ENCODE measurements at regions not wholly inside any gene's neighbourhood (a gene's known extent, or its start where the extent isn't known, plus 50 kb on each side); places are given as distances from the start of the nearest gene placed in this dataset.

GRCh38 chr9:126071076-126071750 lies 255.4 kb upstream of the MVB12B start:
- no peak for TF ChIP-seq POLR2A (IDR thresholded peaks at IDR 0.05)
- no peak for TF ChIP-seq EP300 (IDR thresholded peaks at IDR 0.05; ENCODE audit: low read depth)
- no peak for TF ChIP-seq CTCF (IDR thresholded peaks at IDR 0.05)
